ENCODE measurements at regions not wholly inside any gene's neighbourhood (a gene's known extent, or its start where the extent isn't known, plus 50 kb on each side); places are given as distances from the start of the nearest gene placed in this dataset.
"Not testable (repeated sequence)": the region's sequence is repeated elsewhere in the genome, so short reads cannot be mapped to it uniquely, and the experiment has no call there.

- DNase-seq: no peak
Observed at GRCh38 chr9:38153152-38153909, 84.3 kb upstream of the SHB start.

GRCh38 chr9:38149647-38150046 lies 80.6 kb upstream of the SHB start:
- no peak for DNase-seq

- no peak for DNase-seq
Observed at GRCh38 chr9:38146844-38147243, 77.8 kb upstream of the SHB start.

GRCh38 chr9:38145526-38146053 lies 76.6 kb upstream of the SHB start:
- no peak for DNase-seq

GRCh38 chr9:38144421-38144820 lies 75.4 kb upstream of the SHB start:
- no peak for DNase-seq

- DNase-seq: peak; percentile 37
Observed at GRCh38 chr9:38141746-38142591, 72.9 kb upstream of the SHB start.

- no peak for DNase-seq
Observed at GRCh38 chr9:38138276-38138675, 69.2 kb upstream of the SHB start.

GRCh38 chr9:38137342-38137741 lies 68.3 kb upstream of the SHB start:
- DNase-seq: no peak

- no peak for DNase-seq
Observed at GRCh38 chr9:38136386-38136785, 67.4 kb upstream of the SHB start.

- no peak for DNase-seq
Observed at GRCh38 chr9:38134611-38135237, 65.7 kb upstream of the SHB start.

GRCh38 chr9:38133595-38133994 lies 64.6 kb upstream of the SHB start:
- DNase-seq: no peak

GRCh38 chr9:38132956-38133355 lies 63.9 kb upstream of the SHB start:
- no peak for DNase-seq

- no peak for DNase-seq
Observed at GRCh38 chr9:38131729-38132128, 62.7 kb upstream of the SHB start.

- no peak for DNase-seq
Observed at GRCh38 chr9:38130724-38131123, 61.7 kb upstream of the SHB start.

- DNase-seq: no peak
Observed at GRCh38 chr9:38129366-38129765, 60.3 kb upstream of the SHB start.

- DNase-seq: no peak
Observed at GRCh38 chr9:38128752-38129270, 59.8 kb upstream of the SHB start.

GRCh38 chr9:38127271-38127839 lies 58.3 kb upstream of the SHB start:
- no peak for DNase-seq

- no peak for DNase-seq
Observed at GRCh38 chr9:38126730-38127129, 57.7 kb upstream of the SHB start.

- no peak for DNase-seq
Observed at GRCh38 chr9:38125889-38126288, 56.9 kb upstream of the SHB start.

GRCh38 chr9:38123359-38123758 lies 54.3 kb upstream of the SHB start:
- not testable (repeated sequence) for DNase-seq

GRCh38 chr9:38120961-38121360 lies 51.9 kb upstream of the SHB start:
- DNase-seq: no peak

- no peak for DNase-seq
Observed at GRCh38 chr9:38119560-38120236, 50.7 kb upstream of the SHB start.

All from amniotic stem cell (primary cell).